ENCODE measurements at regions not wholly inside any gene's neighbourhood (a gene's known extent, or its start where the extent isn't known, plus 50 kb on each side); places are given as distances from the start of the nearest gene placed in this dataset.

DNA sequence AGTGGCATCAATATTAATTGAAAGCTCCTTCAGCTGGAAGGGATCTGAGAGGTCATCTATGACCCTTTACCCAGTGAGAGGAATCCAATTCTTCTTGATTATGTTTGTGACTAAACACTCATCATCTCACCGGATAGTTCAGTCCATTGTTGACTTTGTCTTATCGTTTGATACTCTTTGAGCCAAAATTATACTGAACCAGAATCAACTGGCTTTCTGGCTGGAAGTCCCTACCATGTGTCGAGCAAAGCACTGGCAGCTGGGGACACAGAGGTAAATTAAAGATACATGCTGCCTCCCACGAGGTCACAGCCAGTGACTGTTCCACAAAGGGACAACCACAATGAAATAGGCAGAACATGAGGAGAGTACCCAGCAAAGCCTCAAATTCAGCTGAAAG is 91.4 kb upstream of the FHL2 start:
- dilution Hi-C loops (cut with HindIII; ENCODE audit: low sequenced_read_pairs, unreplicated experiment): no loop called here
- TF ChIP-seq RFX5 (IDR thresholded peaks at IDR 0.05; ENCODE audit: low read depth, low read length): no peak
- TF ChIP-seq BHLHE40 (IDR thresholded peaks at IDR 0.05; ENCODE audit: low read depth, low read length): no peak
- TF ChIP-seq, protein P1, sequence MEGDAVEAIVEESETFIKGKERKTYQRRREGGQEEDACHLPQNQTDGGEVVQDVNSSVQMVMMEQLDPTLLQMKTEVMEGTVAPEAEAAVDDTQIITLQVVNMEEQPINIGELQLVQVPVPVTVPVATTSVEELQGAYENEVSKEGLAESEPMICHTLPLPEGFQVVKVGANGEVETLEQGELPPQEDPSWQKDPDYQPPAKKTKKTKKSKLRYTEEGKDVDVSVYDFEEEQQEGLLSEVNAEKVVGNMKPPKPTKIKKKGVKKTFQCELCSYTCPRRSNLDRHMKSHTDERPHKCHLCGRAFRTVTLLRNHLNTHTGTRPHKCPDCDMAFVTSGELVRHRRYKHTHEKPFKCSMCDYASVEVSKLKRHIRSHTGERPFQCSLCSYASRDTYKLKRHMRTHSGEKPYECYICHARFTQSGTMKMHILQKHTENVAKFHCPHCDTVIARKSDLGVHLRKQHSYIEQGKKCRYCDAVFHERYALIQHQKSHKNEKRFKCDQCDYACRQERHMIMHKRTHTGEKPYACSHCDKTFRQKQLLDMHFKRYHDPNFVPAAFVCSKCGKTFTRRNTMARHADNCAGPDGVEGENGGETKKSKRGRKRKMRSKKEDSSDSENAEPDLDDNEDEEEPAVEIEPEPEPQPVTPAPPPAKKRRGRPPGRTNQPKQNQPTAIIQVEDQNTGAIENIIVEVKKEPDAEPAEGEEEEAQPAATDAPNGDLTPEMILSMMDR (conservative IDR thresholded peaks at IDR 0.05; ENCODE audit: low read depth, low read length): no peak
- TF ChIP-seq MAZ (IDR thresholded peaks at IDR 0.05; ENCODE audit: borderline replicate concordance, low read depth, low read length): no peak
- TF ChIP-seq NFE2L2 (IDR thresholded peaks at IDR 0.05; ENCODE audit: low read depth, low read length): no peak
- no peak for TF ChIP-seq MAFK (IDR thresholded peaks at IDR 0.05; ENCODE audit: low read depth, low read length)
- TF ChIP-seq MXI1 (IDR thresholded peaks at IDR 0.05; ENCODE audit: borderline replicate concordance, low read depth, low read length): no peak
- TF ChIP-seq, protein P2, sequence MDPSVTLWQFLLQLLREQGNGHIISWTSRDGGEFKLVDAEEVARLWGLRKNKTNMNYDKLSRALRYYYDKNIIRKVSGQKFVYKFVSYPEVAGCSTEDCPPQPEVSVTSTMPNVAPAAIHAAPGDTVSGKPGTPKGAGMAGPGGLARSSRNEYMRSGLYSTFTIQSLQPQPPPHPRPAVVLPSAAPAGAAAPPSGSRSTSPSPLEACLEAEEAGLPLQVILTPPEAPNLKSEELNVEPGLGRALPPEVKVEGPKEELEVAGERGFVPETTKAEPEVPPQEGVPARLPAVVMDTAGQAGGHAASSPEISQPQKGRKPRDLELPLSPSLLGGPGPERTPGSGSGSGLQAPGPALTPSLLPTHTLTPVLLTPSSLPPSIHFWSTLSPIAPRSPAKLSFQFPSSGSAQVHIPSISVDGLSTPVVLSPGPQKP (IDR thresholded peaks at IDR 0.05; ENCODE audit: borderline replicate concordance, low read depth, low read length): no peak
- TF ChIP-seq, protein P3, sequence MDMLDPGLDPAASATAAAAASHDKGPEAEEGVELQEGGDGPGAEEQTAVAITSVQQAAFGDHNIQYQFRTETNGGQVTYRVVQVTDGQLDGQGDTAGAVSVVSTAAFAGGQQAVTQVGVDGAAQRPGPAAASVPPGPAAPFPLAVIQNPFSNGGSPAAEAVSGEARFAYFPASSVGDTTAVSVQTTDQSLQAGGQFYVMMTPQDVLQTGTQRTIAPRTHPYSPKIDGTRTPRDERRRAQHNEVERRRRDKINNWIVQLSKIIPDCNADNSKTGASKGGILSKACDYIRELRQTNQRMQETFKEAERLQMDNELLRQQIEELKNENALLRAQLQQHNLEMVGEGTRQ (IDR thresholded peaks at IDR 0.05; ENCODE audit: low read depth, low read length): no peak
- peaks cover 17% of the 10 kb centered on the region for H3K9me3 ChIP-seq (ENCODE audit: control insufficient read depth, insufficient read depth, low read length)

More for the DNA sequence above, 91.4 kb upstream of the FHL2 start:
- Histone ChIP-seq H3K23ac (ENCODE audit: low read depth, low read length) (no peak overlapping the region), H3K9ac (ENCODE audit: low read depth, low read length) (no peak overlapping the region), H3K18ac (ENCODE audit: low read depth, low read length) (no peak overlapping the region), H4K91ac (ENCODE audit: insufficient read depth, low read depth, low read length) (no peak overlapping the region), H3K56ac (ENCODE audit: extremely low read depth, insufficient read depth, low read length) (no peak overlapping the region), H3K9me1 (ENCODE audit: insufficient read depth, low read length) (peaks cover 14% of the 10 kb centered on the region), H2AFZ (replicated peaks; ENCODE audit: low read length, poor library complexity) (no peak overlapping the region), H2BK15ac (ENCODE audit: low read depth, low read length) (peak overlapping the region; percentile 81; the same call in 1 of the 3 replicates), H2AK9ac (replicated peaks; ENCODE audit: low read depth, low read length, poor library complexity) (no peak overlapping the region), H2BK120ac (ENCODE audit: low read depth, low read length) (no peak overlapping the region), H3K14ac (replicated peaks; ENCODE audit: low read depth, low read length) (no peak overlapping the region), H4K20me1 (ENCODE audit: insufficient read depth, low read length) (peaks cover 6% of the 10 kb centered on the region; the same call in 1 of the 2 replicates), H4K8ac (ENCODE audit: low read depth in 2 of 2, low read length in 2 of 2) (no peak overlapping the region), H3K4me2 (ENCODE audit: low read depth, low read length) (no peak overlapping the region), H3K4me3 (ENCODE audit: insufficient read depth, low read depth, low read length) (no peak overlapping the region), H3K4me1 (ENCODE audit: control insufficient read depth, insufficient read depth, low read length) (peaks cover 16% of the 10 kb centered on the region), H3K79me1 (ENCODE audit: low read depth in 1 of 2, low read length in 2 of 2) (no peaks in the 10 kb centered on the region), H3K27ac (ENCODE audit: insufficient read depth, low read length) (no peak overlapping the region), H3K36me3 (ENCODE audit: control insufficient read depth, insufficient read depth, low read length) (no peaks in the 10 kb centered on the region), H2BK5ac (ENCODE audit: low read depth, low read length, poor library complexity, severe bottlenecking) (no peak overlapping the region), H2AK5ac (ENCODE audit: low read depth, low read length) (peak overlapping the region; percentile 74), H2BK20ac (ENCODE audit: low read depth, low read length) (0 out of 2 replicates have a peak overlapping the region, but pooled peaks have one; percentile 14), H3K27me3 (ENCODE audit: control insufficient read depth, insufficient read depth, low read length) (peaks cover 28% of the 10 kb centered on the region), H4K5ac (ENCODE audit: low read depth, low read length) (no peak overlapping the region), H3K4ac (ENCODE audit: low read depth, low read length) (no peak overlapping the region)
- ATAC-seq (ENCODE audit: low read depth) (no peak), DNase-seq (no peak)
- no TSS peak for BruUV-seq (replicated peaks)
- ChIA-PET CTCF (interaction anchor here (1.0 kb wide), 1 partner anchor 30 kb away, joined by 3 read pairs; no protein-coding TSS in a partner anchor), POLR2A (ENCODE audit: unreplicated experiment) (no interaction called here)
- no CpG with 5 or more reads among the region's 4 CpGs for WGBS, 2 experiments (ENCODE audit: extremely low coverage in 2 of 2, insufficient read length in 1 of 2)
- intact Hi-C loops (cut with micrococcal nuclease) (no loop called here), in situ Hi-C loops (cut with MboI; ENCODE audit: low sequenced_read_pairs) (no loop called here)
